ENCODE measurements at regions not wholly inside any gene's neighbourhood (a gene's known extent, or its start where the extent isn't known, plus 50 kb on each side); places are given as distances from the start of the nearest gene placed in this dataset.

- ChIA-PET POLR2A (no interaction called here), CTCF (ENCODE audit: low intra/inter-chr PET ratio, low total read pairs) (no interaction called here)
- no peaks in the 10 kb centered on the region for H3K36me3 ChIP-seq (replicated peaks in 1 of 2; ENCODE audit: control insufficient read depth in 1 of 2, insufficient read depth in 2 of 2, low read length in 2 of 2)
- H3K4me3 ChIP-seq (replicated peaks in 1 of 3; ENCODE audit: insufficient read depth in 1 of 3, low read depth in 2 of 3, low read length in 3 of 3), result no peak overlapping the region
- peaks cover 18 to 75% of the 10 kb centered on the region in 2 experiments; a peak in 4 of 5 replicates for H3K27me3 ChIP-seq (ENCODE audit: control insufficient read depth in 1 of 2, insufficient read depth in 2 of 2, low read length in 2 of 2)
- H3K4me2 ChIP-seq (ENCODE audit: low read depth, low read length), result no peak overlapping the region
- no TSS peak for BruUV-seq (replicated peaks)
- no peaks in the 10 kb centered on the region for H3K79me2 ChIP-seq (ENCODE audit: insufficient read depth, low read length)
- no peaks in the 10 kb centered on the region for H4K20me1 ChIP-seq (ENCODE audit: insufficient read depth, low read length)
- FAIRE-seq, result no peak
- in situ Hi-C loops (cut with HindIII; ENCODE audit: extremely low pct_ligation_motif_present, low pct_unique_long_range_greater_than_20kb), result no loop called here
- no peaks in the 10 kb centered on the region for H3K9me3 ChIP-seq (ENCODE audit: low read length)
- no peak for TF ChIP-seq ZNF276 (CRISPR knock-in tag; IDR thresholded peaks at IDR 0.05; ENCODE audit: low read depth)
- TF ChIP-seq MTERF4 (CRISPR knock-in tag; IDR thresholded peaks at IDR 0.05), result no peak
- no peak for TF ChIP-seq RBM39 (IDR thresholded peaks at IDR 0.05; ENCODE audit: low read depth, low read length, poor library complexity, severe bottlenecking)
- TF ChIP-seq AGO1 (IDR thresholded peaks at IDR 0.05; ENCODE audit: low read depth, low read length, poor library complexity, severe bottlenecking), result no peak
- TF ChIP-seq MAF1 (CRISPR knock-in tag; IDR thresholded peaks at IDR 0.05; ENCODE audit: borderline replicate concordance), result no peak
- no peak for TF ChIP-seq ZNF761 (CRISPR knock-in tag; conservative IDR thresholded peaks at IDR 0.05)
- no peak for TF ChIP-seq U2AF1 (optimal IDR thresholded peaks at IDR 0.05; ENCODE audit: low read depth, low read length)
- intact Hi-C loops (cut with micrococcal nuclease; ENCODE audit: unreplicated experiment), result no loop called here
- H3K27ac ChIP-seq (ENCODE audit: extremely low read length, insufficient read depth, low read length), result no peak overlapping the region
- DNase-seq (ENCODE audit: low spot score), result no peak
- H3K4me1 ChIP-seq (ENCODE audit: insufficient read depth, low read length), result no peaks in the 10 kb centered on the region
- no peak overlapping the region for H2AFZ ChIP-seq (ENCODE audit: low read length)
- H3K9ac ChIP-seq (ENCODE audit: insufficient read depth, low read depth, low read length), result no peak overlapping the region
- no peak for ATAC-seq
- WGBS (ENCODE audit: low lambda C conversion rate), result 32% methylated on average over 21 of the region's 39 CpGs
Observed at GRCh38 chr22:49297871-49298721, 529.6 kb downstream of the BRD1 start.

Measured in HepG2 (cell line).